GM19328 (cell line): ENCODE measurements at regions not wholly inside any gene's neighbourhood (a gene's known extent, or its start where the extent isn't known, plus 50 kb on each side); places are given as distances from the start of the nearest gene placed in this dataset.

ENCODE experiments used
- ATAC-seq: cut with Tn5 transposase; IDR thresholded peaks from one replicate; pipeline ENCODE4 v1.9.1; 2021; ENCODE audit warnings: mild to moderate bottlenecking, moderate library complexity; ENCODE audit not compliant: unreplicated experiment

GRCh38 chr17:72005332-72006163, 115.3 kb upstream of the SOX9 start:
- peak; percentile 37 for ATAC-seq

GRCh38 chr17:72008236-72008876, 112.5 kb upstream of the SOX9 start:
- ATAC-seq = no peak

- no peak for ATAC-seq
These were observed 109.3 kb upstream of the SOX9 start for GRCh38 chr17:72011561-72011960.

- no peak for ATAC-seq
These were observed 99.3 kb upstream of the SOX9 start for GRCh38 chr17:72021417-72022041.

GRCh38 chr17:72022328-72023275, 98.2 kb upstream of the SOX9 start:
- no peak for ATAC-seq

- ATAC-seq = no peak
These were observed 96.4 kb upstream of the SOX9 start for GRCh38 chr17:72024457-72024856.

- no peak for ATAC-seq
These were observed 95.7 kb upstream of the SOX9 start for GRCh38 chr17:72025113-72025512.

- peak; percentile 81 for ATAC-seq
These were observed 90.5 kb upstream of the SOX9 start for GRCh38 chr17:72030067-72030899.

- no peak for ATAC-seq
These were observed 89.5 kb upstream of the SOX9 start for GRCh38 chr17:72031219-72031884.

GRCh38 chr17:72033334-72033733, 87.5 kb upstream of the SOX9 start:
- no peak for ATAC-seq

- peak; percentile 39 for ATAC-seq
These were observed 86.8 kb upstream of the SOX9 start for GRCh38 chr17:72034000-72034399.

GRCh38 chr17:72038427-72038826, 82.4 kb upstream of the SOX9 start:
- ATAC-seq = no peak

GRCh38 chr17:72039490-72039889, 81.3 kb upstream of the SOX9 start:
- no peak for ATAC-seq

GRCh38 chr17:72046178-72046577, 74.6 kb upstream of the SOX9 start:
- ATAC-seq = no peak

- no peak for ATAC-seq
These were observed 73.9 kb upstream of the SOX9 start for GRCh38 chr17:72046643-72047612.

- no peak for ATAC-seq
These were observed 70.9 kb upstream of the SOX9 start for GRCh38 chr17:72049914-72050313.

- no peak for ATAC-seq
These were observed 67.8 kb upstream of the SOX9 start for GRCh38 chr17:72053036-72053435.

GRCh38 chr17:72053449-72053848, 67.4 kb upstream of the SOX9 start:
- ATAC-seq = no peak
